ENCODE measurements at regions not wholly inside any gene's neighbourhood (a gene's known extent, or its start where the extent isn't known, plus 50 kb on each side); places are given as distances from the start of the nearest gene placed in this dataset.
"Not testable (repeated sequence)": the region's sequence is repeated elsewhere in the genome, so short reads cannot be mapped to it uniquely, and the experiment has no call there.

GRCh38 chr4:127421437-127421836, 211.3 kb upstream of the INTU start:
- DNase-seq, result no peak

DNA sequence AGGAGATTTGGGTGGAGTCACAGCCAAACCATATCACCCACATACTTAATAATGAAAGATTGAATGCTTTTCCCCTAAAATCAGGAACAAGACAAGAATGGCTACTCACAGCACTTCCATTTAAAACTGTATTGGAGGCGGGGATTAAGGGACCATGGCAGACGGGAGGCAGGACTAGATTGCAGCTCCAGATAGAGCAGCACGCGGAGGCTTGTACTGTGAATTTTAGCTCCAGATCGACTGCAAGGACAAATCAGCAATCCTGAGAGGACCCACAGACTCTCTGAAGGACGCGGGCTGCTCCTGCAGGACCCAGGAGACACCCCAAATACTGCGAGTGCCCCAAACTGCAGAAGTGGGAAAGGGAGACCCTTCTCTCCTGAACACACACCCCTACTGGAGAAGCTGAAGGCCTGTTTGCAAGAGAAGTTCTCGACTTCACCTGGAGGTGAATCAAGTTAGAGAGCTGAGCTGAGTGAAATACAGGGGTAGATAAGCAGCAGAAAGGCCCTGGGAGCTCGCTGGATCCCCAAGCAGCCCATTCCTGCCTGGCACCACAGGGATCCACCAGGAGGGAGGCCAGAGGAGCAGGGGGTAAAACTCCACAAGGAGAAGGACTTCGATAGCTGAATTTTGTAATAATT, 207.4 kb upstream of the INTU start:
- no peak for DNase-seq

GRCh38 chr4:127425851-127426250, 206.9 kb upstream of the INTU start:
- no peak for DNase-seq

DNA sequence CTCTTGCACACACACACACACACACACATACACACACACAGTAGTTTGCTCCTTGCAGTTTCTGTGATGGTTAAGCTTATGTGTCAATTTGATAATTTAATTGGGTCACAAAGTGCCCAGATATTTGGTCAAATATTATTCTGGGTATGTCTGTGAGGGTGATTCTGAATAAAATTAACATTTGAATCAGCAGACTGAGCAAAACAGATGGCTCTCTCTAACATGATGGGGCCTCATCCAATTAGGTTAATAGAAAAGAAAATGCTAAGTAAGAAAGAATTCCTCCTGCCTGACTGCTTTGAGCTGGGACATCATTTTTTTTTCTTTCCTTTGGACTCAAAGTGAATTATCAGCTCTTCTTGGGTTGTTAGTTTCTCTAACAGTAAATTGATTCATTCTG, 191.2 kb upstream of the INTU start:
- DNase-seq, result no peak

DNA sequence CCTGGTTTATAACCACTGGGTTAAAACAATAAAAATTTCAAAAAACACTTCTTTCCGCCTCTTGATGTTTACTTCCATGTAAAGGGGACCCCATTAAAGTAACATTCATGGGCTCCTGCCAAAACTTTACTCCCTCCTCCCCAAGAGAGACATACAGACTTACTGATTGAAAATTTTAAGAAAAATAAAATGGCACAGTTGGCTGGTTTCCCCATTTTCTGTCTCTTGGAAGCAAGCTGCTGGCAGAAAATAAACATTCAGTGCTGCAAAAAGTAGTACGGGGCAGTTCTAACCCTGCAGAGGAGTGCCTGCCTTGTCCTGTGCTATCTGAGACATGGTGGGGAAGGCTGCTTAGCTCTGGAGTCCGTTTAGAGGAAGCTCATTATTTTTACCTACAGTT, 187.3 kb upstream of the INTU start:
- no peak for DNase-seq

- no peak for DNase-seq
These were observed 186.3 kb upstream of the INTU start for GRCh38 chr4:127446427-127446885.

DNA sequence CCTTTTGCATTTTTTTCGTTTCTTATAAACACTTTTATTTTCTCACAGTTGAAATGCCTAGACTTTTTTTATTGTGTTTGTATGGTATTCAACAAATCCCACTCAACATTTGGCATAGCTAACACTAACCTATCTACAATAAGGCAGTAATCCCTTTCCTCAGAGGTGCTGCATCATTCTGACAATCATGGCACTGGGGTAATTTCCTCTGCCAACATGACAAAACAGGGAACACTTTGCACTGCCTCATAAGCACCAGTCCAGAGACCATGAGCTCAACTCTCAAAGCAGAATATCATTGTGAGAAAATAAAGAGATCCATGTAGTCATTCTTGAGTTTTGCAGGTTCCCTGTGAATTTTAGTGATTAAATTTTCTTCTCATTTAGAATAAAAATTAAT, 183.8 kb upstream of the INTU start:
- no peak for DNase-seq

DNA sequence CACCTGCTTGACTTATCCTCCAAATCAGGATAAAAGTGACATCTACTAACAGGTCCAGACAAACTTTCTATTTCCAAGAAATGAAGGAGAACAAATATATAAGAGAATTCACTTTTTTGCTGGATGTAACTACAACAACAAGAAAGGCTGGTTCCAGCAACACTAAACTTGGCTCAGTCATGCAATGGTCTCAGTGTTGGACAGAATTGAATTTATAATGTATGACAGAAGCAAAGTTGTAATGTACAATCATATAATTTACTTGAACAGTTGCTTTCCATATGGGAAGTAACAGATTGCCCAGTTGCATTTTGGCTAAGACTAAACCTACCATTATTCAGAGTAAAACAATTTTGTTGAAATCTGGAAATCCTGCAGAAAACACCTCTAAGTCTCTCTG, 183.3 kb upstream of the INTU start:
- DNase-seq, result no peak

DNA sequence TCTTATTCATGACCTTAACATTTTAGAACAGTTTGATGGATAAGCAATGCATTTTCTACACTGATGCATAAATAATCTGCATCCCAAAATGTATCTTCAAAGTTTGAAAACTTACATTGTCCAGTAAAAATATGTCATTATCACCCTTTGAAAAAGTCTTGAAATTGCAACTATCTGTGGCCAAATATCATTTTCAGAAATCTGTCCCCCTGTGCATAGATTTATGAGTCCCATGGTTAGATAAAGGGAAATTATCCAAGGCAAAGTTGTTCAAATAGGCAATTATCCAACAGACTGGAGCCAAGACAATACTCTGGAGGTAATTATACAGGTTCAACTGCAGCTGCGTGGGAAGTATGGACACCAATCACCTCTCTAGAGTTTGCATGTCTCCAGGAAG, 182.5 kb upstream of the INTU start:
- DNase-seq, result no peak

DNA sequence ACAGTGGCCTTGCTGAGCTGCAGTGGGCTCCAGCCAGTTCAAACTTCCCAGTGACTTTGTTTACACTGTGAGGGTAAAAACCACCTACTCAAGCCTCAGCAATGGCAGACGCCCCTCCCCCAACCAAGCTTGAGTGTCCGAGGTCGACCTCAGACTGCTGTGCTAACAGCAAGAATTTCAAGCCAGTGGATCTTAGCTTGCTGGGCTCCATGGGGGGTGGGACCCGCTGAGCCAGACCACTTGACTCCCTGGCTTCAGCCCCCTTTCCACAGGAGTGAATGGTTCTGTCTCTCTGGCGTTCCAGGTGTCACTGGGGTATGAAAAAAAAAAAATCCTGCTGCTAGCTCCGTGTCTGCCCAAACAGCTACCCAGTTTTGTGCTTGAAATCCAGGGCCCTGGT, 168.9 kb upstream of the INTU start:
- DNase-seq, result no peak

DNA sequence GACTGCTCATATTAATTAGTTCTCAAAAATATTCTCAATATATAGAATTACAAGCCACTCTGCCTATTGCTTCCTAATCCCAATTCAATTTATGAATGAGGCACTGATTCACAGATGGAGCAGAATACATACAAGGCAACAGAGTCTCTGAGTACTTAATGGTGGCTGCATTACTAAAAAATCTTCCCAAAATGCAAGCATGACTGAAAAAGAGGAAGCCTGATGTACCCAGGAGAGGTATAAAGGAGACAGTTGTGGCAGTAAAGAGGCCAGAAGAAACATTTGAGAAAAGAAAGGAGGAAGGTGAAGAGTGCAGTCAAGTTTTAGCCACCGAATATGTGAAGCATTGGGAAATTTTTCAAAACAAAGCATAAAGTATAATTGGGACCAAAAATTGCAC, 163.2 kb upstream of the INTU start:
- DNase-seq, result no peak

GRCh38 chr4:127469959-127470809, 162.6 kb upstream of the INTU start:
- no peak for DNase-seq

DNA sequence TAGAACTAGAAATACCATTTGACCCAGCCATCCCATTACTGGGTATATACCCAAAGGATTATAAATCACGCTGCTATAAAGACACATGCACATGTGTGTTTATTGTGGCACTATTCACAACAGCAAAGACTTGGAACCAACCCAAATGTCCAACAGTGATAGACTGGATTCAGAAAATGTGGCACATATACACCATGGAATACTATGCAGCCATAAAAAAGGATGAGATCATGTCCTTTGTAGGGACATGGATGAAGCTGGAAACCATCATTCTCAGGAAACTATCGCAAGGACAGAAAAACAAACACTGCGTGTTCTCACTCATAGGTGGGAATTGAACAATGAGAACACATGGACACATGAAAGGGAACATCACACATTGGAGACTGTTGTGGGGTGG, 154.5 kb upstream of the INTU start:
- DNase-seq, result not testable (repeated sequence)

DNA sequence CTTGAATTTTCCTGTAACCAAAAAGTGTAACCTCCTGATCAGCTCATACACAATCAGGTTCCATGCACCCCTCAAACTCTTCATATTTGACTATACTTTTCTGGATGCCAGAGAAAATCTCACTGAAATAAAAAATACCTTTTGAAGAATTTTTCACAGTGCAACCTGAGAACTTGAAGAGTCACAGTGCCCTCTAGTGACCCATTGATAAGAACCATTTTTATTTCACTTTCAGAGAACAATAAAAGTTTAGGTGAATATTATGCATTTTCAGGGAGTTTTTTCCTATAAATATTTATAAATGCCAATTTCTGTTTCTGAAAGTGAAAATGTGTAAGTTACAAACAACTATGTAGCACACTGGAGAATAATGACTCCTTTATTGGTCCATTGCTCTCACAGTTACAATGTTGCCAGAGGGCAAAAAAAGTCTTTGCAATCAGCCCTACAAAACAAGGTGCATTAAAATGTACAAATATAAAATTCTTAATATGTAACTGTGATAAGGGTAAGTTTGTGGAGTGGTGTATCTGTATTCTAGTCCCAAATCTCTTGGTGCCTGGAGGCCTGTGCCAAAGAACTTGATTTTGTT, 153.6 kb upstream of the INTU start:
- DNase-seq, result no peak

DNA sequence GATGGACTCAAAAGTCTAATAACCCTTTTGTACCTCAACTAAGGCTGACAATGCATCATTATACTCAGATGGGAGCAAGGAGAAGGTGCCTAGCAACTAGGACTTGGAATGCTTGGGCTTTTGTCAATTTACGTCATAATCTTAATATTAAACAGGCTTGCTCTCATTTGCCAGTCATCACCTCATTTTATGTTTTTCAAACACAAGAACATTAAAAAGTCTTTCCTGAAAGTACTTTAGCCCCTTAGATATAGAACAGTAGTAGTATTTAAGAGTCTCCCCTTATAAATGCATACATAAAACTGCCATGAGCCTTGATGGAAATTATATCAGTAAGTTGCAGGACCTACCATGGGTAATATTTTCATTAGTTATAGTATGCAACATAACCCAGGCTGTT, 150.7 kb upstream of the INTU start:
- DNase-seq, result no peak

DNA sequence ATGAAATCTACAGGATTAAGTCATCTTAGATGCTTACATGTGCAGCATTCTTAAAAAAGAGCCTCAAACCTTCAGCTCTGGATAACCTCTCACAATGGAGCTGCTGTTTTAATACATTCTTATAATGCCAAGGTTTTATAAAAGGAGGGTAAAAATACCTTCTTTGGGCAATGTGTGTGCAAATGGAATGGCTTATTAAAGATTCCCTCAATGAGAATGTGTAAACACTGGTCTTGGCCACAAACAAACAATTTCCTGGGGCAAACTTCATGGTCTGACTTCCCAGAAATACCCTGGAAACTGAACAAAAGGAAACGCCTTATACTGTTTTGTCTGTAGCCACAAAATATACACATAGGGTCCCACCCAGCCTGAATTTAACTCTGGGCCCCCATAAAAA, 148.6 kb upstream of the INTU start:
- DNase-seq, result no peak

- no peak for DNase-seq
These were observed 146.5 kb upstream of the INTU start for GRCh38 chr4:127486248-127486647.

DNA sequence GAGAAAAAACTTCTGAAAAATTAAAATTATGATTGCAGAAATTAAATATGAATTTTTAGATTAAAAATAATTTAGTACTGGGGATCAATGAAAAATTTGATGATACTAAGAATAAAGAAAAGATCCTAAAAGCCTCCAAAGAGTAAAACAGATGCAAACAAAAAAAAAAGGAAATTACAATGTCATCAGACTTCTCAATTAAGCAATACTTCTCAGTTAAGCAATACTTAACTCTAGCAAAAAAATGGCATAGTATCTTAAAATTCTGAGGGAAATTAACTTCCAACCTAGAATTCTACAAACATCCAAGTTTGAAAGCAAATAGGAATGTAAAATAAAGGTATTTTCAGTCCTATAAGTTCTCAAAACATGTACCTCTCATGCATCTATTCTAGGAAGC, 141.2 kb upstream of the INTU start:
- no peak for DNase-seq

DNA sequence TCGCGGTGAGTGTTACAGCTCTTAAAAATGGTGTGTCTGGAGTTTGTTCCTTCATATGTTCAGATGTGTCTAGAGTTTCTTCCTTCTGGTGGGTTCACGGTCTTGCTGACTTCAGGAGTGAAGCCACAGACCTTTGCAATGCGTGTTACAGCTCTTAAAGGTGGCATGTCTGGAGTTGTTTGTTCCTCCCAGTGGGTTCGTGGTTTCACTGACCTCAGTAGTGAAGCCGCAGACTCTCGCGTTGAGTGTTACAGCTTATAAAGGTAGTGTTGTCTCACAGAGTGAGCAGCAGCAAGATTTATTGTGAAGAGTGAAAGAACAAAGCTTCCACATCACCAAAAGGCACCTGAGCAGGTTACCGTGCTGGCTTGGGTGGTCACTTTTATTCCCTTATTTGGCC, 135.9 kb upstream of the INTU start:
- not testable (repeated sequence) for DNase-seq

DNA sequence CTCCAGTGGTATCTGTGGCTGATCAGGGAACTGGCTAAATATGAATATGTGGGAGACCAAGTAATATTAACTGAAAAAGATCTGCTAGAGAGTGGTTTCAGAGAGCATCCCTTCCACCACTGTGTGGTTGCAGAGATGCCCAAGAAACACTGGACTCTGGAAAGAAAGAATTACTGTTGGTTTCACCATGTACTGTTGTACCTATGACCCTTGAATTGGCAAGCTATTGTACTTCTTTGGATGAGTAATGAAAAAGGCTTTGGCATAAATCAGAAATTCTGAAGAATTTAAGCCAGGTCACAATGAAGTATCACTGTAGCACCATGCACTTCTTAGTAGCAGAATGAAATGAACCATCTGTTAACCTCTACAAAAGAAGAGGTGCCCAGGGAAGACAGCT, 134.4 kb upstream of the INTU start:
- no peak for DNase-seq

DNA sequence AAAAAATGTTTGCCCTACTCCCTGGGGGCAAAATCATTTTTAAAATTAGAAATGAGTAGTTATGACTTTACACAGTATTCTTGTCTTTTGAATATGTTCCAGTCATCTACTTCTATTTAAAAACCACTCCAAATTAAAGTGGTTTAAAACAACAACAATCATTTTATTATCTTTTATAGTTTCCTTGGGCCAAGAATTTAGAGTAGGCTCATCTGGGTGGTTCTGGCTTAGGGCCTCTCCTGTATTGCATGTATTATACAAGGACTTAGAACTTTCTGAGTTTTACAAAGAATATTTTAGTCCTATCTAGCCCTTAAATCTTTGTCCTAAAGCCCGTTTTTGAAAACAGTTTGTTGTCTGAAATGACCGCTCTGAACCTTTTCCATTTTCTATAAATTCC, 132.5 kb upstream of the INTU start:
- no peak for DNase-seq

- no peak for DNase-seq
These were observed 131.7 kb upstream of the INTU start for GRCh38 chr4:127501103-127501502.

DNA sequence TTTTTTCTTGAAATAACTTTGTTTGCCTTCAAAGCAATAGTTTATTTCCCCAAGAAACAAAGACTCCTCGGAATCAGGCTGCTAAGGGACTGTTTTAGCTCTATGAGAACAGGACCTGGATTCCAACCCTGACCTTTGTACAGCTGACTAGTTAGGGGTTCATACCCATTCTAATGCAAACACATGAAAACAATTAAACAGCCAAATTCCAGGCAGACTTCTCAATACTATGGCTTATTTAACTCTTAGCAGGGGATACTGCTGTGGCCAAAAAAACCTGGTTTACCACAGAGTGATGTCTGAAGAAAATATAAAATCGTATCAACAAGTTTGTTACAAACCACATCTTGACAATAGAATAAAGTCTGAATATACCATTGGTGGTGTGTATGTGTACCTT, 129.6 kb upstream of the INTU start:
- DNase-seq, result no peak

GRCh38 chr4:127505203-127505602, 127.6 kb upstream of the INTU start:
- no peak for DNase-seq

All from C1 segment of cervical spinal cord (tissue), 14 donors.